BE2C (cell line): ENCODE measurements at regions not wholly inside any gene's neighbourhood (a gene's known extent, or its start where the extent isn't known, plus 50 kb on each side); places are given as distances from the start of the nearest gene placed in this dataset.

ENCODE experiments used
- DNase-seq: peaks from one replicate; pipeline ENCODE4 v3.0.0-alpha.2; 2020
- H3K27me3 ChIP-seq: fragments of 250-450 bp; sonication (Bioruptor Pico); 2 replicates; pipeline ENCODE4 v1.5.1; 2020; ENCODE audit warnings: mild to moderate bottlenecking
- H3K36me3 ChIP-seq: fragments of 250-450 bp; sonication (Bioruptor Pico); 2 replicates; pipeline ENCODE4 v1.5.1; 2020; ENCODE audit warnings: mild to moderate bottlenecking
- H3K4me1 ChIP-seq: fragments of 250-450 bp; sonication (Bioruptor Pico); 2 replicates; pipeline ENCODE4 v1.5.1; 2020
- H3K4me3 ChIP-seq: 2 replicates; pipeline ENCODE4 v1.5.1; 2011; ENCODE audit warnings: low read depth, low read length
- H3K9me3 ChIP-seq: fragments of 250-450 bp; sonication (Bioruptor Pico); 2 replicates; pipeline ENCODE4 v1.5.1; 2020
- CTCF ChIP-seq: IDR thresholded peaks from 2 replicates; pipeline ENCODE4 v1.5.1; 2012; ENCODE audit warnings: mild to moderate bottlenecking, low read depth, low read length

GRCh38 chr1:79849388-79849787 lies 842.9 kb upstream of the ADGRL4 start:
- no peak for DNase-seq
- no peak for TF ChIP-seq CTCF

GRCh38 chr1:79848316-79848715 lies 841.8 kb upstream of the ADGRL4 start:
- no peak for TF ChIP-seq CTCF
- no peaks in the 10 kb centered on the region for H3K36me3 ChIP-seq
- no peak for DNase-seq
- no peaks in the 10 kb centered on the region for H3K27me3 ChIP-seq
- H3K4me3 ChIP-seq = no peak overlapping the region
- no peaks in the 10 kb centered on the region for H3K9me3 ChIP-seq
- H3K4me1 ChIP-seq = no peaks in the 10 kb centered on the region

More at GRCh38 chr1:79849388-79849787, 842.9 kb upstream of the ADGRL4 start:
- H3K4me1 ChIP-seq = no peaks in the 10 kb centered on the region
- no peaks in the 10 kb centered on the region for H3K27me3 ChIP-seq
- no peaks in the 10 kb centered on the region for H3K36me3 ChIP-seq
- H3K9me3 ChIP-seq = no peaks in the 10 kb centered on the region
- no peak overlapping the region for H3K4me3 ChIP-seq

GRCh38 chr1:79847700-79848099 lies 841.2 kb upstream of the ADGRL4 start:
- no peak for DNase-seq
- H3K4me3 ChIP-seq = no peak overlapping the region
- no peaks in the 10 kb centered on the region for H3K9me3 ChIP-seq
- no peak for TF ChIP-seq CTCF
- H3K4me1 ChIP-seq = no peaks in the 10 kb centered on the region
- H3K27me3 ChIP-seq = no peaks in the 10 kb centered on the region
- no peaks in the 10 kb centered on the region for H3K36me3 ChIP-seq

- TF ChIP-seq CTCF = no peak
- DNase-seq = no peak
- H3K27me3 ChIP-seq = no peaks in the 10 kb centered on the region
- H3K36me3 ChIP-seq = no peaks in the 10 kb centered on the region
- no peak overlapping the region for H3K4me3 ChIP-seq
- H3K9me3 ChIP-seq = no peaks in the 10 kb centered on the region
- no peaks in the 10 kb centered on the region for H3K4me1 ChIP-seq
Measured at GRCh38 chr1:79845936-79846335, 839.4 kb upstream of the ADGRL4 start.

GRCh38 chr1:79842811-79843210 lies 836.3 kb upstream of the ADGRL4 start:
- H3K36me3 ChIP-seq = no peaks in the 10 kb centered on the region
- DNase-seq = no peak
- no peaks in the 10 kb centered on the region for H3K4me1 ChIP-seq
- H3K9me3 ChIP-seq = no peaks in the 10 kb centered on the region
- no peaks in the 10 kb centered on the region for H3K27me3 ChIP-seq
- TF ChIP-seq CTCF = no peak
- H3K4me3 ChIP-seq = no peak overlapping the region

- H3K9me3 ChIP-seq = no peaks in the 10 kb centered on the region
- no peaks in the 10 kb centered on the region for H3K36me3 ChIP-seq
- H3K4me1 ChIP-seq = no peaks in the 10 kb centered on the region
- no peaks in the 10 kb centered on the region for H3K27me3 ChIP-seq
- H3K4me3 ChIP-seq = no peak overlapping the region
- TF ChIP-seq CTCF = no peak
- no peak for DNase-seq
Measured at GRCh38 chr1:79839882-79840281, 833.4 kb upstream of the ADGRL4 start.
